Endodermal cell (in vitro differentiated cells): ENCODE measurements at regions not wholly inside any gene's neighbourhood (a gene's known extent, or its start where the extent isn't known, plus 50 kb on each side); places are given as distances from the start of the nearest gene placed in this dataset.

Experiments
- DNase-seq: peaks from one replicate; pipeline ENCODE4 v3.0.0-alpha.2; 2017
- H3K27ac ChIP-seq: 2 replicates; pipeline ENCODE4 v1.5.1; 2013; ENCODE audit warnings: mild to moderate bottlenecking, low read depth, low read length, moderate library complexity
- H3K27me3 ChIP-seq: 2 replicates; pipeline ENCODE4 v1.6.1; 2013; ENCODE audit warnings: mild to moderate bottlenecking, low read length, moderate library complexity; ENCODE audit not compliant: insufficient read depth, control insufficient read depth, poor library complexity, severe bottlenecking
- H3K36me3 ChIP-seq: 2 replicates; pipeline ENCODE4 v1.7.0; 2013; ENCODE audit warnings: mild to moderate bottlenecking, low read length, moderate library complexity; ENCODE audit not compliant: control insufficient read depth, insufficient read depth
- H3K4me1 ChIP-seq: one replicate; pipeline ENCODE4 v1.7.0; 2013; ENCODE audit warnings: low read length; ENCODE audit not compliant: control insufficient read depth, insufficient read depth
- H3K4me3 ChIP-seq: 2 replicates; pipeline ENCODE4 v1.5.1; 2013; ENCODE audit warnings: mild to moderate bottlenecking, low read length, moderate library complexity
- H3K9ac ChIP-seq: 2 replicates; pipeline ENCODE4 v1.6.1; 2013; ENCODE audit warnings: mild to moderate bottlenecking, low read length, moderate library complexity; ENCODE audit not compliant: poor library complexity, severe bottlenecking; ENCODE audit errors: extremely low read depth
- H3K9me3 ChIP-seq: 2 replicates; pipeline ENCODE4 v1.6.1; 2013; ENCODE audit warnings: mild to moderate bottlenecking, low read length, moderate library complexity; ENCODE audit not compliant: control insufficient read depth
- H3K27ac Mint-ChIP-seq: 2 replicates; pipeline ENCODE4 v1.8.0; 2020; ENCODE audit warnings: mixed read lengths
- H3K27me3 Mint-ChIP-seq: 2 replicates; pipeline ENCODE4 v1.8.0; 2021; ENCODE audit warnings: mild to moderate bottlenecking, mixed read lengths; ENCODE audit not compliant: insufficient read depth
- H3K36me3 Mint-ChIP-seq: 2 replicates; pipeline ENCODE4 v1.8.0; 2020; ENCODE audit warnings: low read depth, mixed read lengths
- H3K4me1 Mint-ChIP-seq: 2 replicates; pipeline ENCODE4 v1.8.0; 2020; ENCODE audit warnings: mixed read lengths
- H3K4me3 Mint-ChIP-seq: 2 replicates; pipeline ENCODE4 v1.8.0; 2020; ENCODE audit warnings: mild to moderate bottlenecking, moderate library complexity, mixed read lengths
- H3K9me3 Mint-ChIP-seq: 2 replicates; pipeline ENCODE4 v1.8.0; 2020; ENCODE audit warnings: mild to moderate bottlenecking, mixed read lengths
- WGBS, 2 experiments: methylation state at CpG; one replicate each; pipeline versions ENCODE4 v1.1.5 to v1.1.7; 2013; ENCODE audit warnings: missing lambda C conversion rate in 2 of 2, mixed read lengths in 1 of 2; ENCODE audit not compliant: insufficient coverage in 1 of 2, insufficient read length in 1 of 2; 5-methylcytosine and 5-hydroxymethylcytosine counted together
- TF ChIP-seq, protein P1 (sequence below): fragments of 200-600 bp; sonication (generic); conservative IDR thresholded peaks from 2 replicates; pipeline ENCODE4 v1.5.0; 2021; ENCODE audit warnings: antibody characterized with exemption, mild to moderate bottlenecking

DNA sequence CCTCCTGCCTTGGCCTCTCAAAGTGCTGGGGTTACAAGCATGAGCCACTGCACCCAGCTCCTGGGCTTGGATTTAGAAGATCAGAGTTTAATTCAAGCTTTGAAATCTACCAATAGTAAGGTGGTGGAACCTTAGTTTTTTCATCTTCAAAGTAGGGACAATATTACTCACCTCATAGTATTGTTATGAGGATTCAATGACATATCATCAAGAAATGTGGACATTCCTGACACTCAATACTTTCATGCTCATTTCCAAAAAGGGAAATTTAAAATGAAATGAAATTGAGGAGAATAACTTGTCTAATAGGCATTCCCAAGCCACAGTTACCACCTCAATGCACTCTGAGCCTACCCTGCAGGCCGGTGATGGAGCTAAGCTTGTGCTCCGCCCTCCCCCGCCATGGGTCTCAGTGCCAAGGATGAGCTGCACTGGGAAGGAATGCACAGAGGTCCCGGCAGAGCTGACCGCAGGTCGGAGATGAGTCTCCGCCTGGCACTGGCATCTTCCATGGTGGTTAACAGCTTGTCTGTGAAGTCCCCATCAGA lies 56.5 kb upstream of the BCAR3 start:
- H3K27me3 ChIP-seq, result no peaks in the 10 kb centered on the region
- TF ChIP-seq, protein P1, sequence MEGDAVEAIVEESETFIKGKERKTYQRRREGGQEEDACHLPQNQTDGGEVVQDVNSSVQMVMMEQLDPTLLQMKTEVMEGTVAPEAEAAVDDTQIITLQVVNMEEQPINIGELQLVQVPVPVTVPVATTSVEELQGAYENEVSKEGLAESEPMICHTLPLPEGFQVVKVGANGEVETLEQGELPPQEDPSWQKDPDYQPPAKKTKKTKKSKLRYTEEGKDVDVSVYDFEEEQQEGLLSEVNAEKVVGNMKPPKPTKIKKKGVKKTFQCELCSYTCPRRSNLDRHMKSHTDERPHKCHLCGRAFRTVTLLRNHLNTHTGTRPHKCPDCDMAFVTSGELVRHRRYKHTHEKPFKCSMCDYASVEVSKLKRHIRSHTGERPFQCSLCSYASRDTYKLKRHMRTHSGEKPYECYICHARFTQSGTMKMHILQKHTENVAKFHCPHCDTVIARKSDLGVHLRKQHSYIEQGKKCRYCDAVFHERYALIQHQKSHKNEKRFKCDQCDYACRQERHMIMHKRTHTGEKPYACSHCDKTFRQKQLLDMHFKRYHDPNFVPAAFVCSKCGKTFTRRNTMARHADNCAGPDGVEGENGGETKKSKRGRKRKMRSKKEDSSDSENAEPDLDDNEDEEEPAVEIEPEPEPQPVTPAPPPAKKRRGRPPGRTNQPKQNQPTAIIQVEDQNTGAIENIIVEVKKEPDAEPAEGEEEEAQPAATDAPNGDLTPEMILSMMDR, result no peak
- Mint-ChIP-seq H3K27ac (no peak overlapping the region), H3K4me3 (no peak overlapping the region), H3K36me3 (no peaks in the 10 kb centered on the region), H3K27me3 (no peaks in the 10 kb centered on the region), H3K9me3 (peaks cover 3% of the 10 kb centered on the region), H3K4me1 (peaks cover 34% of the 10 kb centered on the region)
- DNase-seq, result no peak
- peaks cover 8% of the 10 kb centered on the region for H3K4me1 ChIP-seq
- H3K36me3 ChIP-seq, result no peaks in the 10 kb centered on the region
- H3K9ac ChIP-seq, result no peak overlapping the region
- H3K9me3 ChIP-seq, result no peaks in the 10 kb centered on the region
- H3K27ac ChIP-seq, result no peak overlapping the region
- no peak overlapping the region for H3K4me3 ChIP-seq
- 95 to 97% methylated on average over 4 to 7 of the region's 7 CpGs for WGBS, 2 experiments

DNA sequence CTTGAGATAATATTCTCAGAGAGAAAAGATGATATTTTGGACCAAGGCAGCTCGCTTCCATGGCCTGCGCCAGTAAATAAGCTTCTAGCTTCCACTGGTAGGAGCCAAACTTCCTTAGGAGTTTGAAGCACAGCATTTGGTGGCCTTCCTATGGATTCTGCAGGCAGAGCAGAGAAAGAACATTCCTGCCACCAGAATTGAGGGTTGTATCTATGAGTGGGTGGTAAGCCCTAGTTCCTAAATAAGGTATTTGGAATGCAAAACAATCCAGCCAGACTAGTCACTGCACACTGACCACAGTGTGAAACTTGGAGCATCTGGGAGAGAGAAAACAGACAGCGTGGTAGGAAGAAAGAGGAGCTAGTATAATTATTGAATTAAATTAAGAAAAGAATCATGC lies 54.1 kb upstream of the BCAR3 start:
- H3K27me3 Mint-ChIP-seq, result no peaks in the 10 kb centered on the region

DNA sequence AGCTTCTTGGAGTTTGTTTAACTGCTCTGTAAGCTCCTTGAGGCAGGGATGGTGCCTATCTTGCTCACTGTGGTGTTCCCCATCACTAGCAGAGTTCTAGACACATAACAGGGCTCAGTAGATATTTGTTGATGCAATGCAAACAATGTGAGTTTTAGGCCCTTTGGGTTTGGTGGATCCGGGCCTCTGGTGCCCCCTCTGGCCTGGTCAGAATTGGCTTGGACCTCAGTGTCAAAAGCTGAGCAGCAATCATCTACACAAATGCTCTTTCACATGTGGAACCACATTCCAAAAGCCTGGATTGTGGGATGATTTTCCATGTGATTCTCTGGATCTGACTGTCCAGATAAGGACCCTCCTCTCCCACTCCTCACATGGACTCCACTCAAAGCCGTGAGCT lies 53.4 kb upstream of the BCAR3 start:
- TF ChIP-seq, protein P1, result peak; percentile 68
- no peak overlapping the region for H3K9ac ChIP-seq
- no peak overlapping the region for H3K27ac ChIP-seq
- peaks cover 3% of the 10 kb centered on the region for H3K9me3 Mint-ChIP-seq
- no peaks in the 10 kb centered on the region for H3K36me3 Mint-ChIP-seq
- no peaks in the 10 kb centered on the region for H3K4me1 ChIP-seq
- DNase-seq, result peak; percentile 72
- H3K27me3 Mint-ChIP-seq, result no peaks in the 10 kb centered on the region
- H3K9me3 ChIP-seq, result no peaks in the 10 kb centered on the region
- H3K27me3 ChIP-seq, result no peaks in the 10 kb centered on the region
- H3K4me3 ChIP-seq, result no peak overlapping the region
- no peak overlapping the region for H3K27ac Mint-ChIP-seq
- H3K4me3 Mint-ChIP-seq, result no peak overlapping the region
- H3K36me3 ChIP-seq, result no peaks in the 10 kb centered on the region
- 82 to 85% methylated on average over 1 to 2 of the region's 2 CpGs for WGBS, 2 experiments
- peaks cover 32% of the 10 kb centered on the region for H3K4me1 Mint-ChIP-seq

More for the DNA sequence above, 54.1 kb upstream of the BCAR3 start:
- Histone ChIP-seq H3K4me3 (no peak overlapping the region), H3K27me3 (no peaks in the 10 kb centered on the region), H3K9me3 (no peaks in the 10 kb centered on the region), H3K4me1 (peaks cover 5% of the 10 kb centered on the region), H3K9ac (no peak overlapping the region), H3K36me3 (no peaks in the 10 kb centered on the region), H3K27ac (no peak overlapping the region)
- Mint-ChIP-seq H3K9me3 (peaks cover 3% of the 10 kb centered on the region), H3K27ac (no peak overlapping the region), H3K4me3 (no peak overlapping the region), H3K4me1 (peaks cover 34% of the 10 kb centered on the region), H3K36me3 (no peaks in the 10 kb centered on the region)
- WGBS, 2 experiments, result 96 to 100% methylated on average over 2 of the region's 3 CpGs
- no peak for DNase-seq
- TF ChIP-seq, protein P1, result peak; percentile 6
